Panc1 (cell line): ENCODE measurements at regions not wholly inside any gene's neighbourhood (a gene's known extent, or its start where the extent isn't known, plus 50 kb on each side); places are given as distances from the start of the nearest gene placed in this dataset.

Experiments
- ATAC-seq: fragments of 200-7000 bp; cut with Tn5 transposase; 2 replicates; pipeline ENCODE4 v1.9.1; 2020; ENCODE audit warnings: mild to moderate bottlenecking, moderate library complexity
- BruUV-seq: library from RNA; stranded (reverse); fragments of 400-500 nt; replicated peaks from 2 replicates; lab custom pipeline; 2021; lab: Mats Ljungman, UMichigan
- CTCF ChIA-PET: fragments of 300-600 bp; sonication (Branson Sonifier 250); formaldehyde crosslinking; loops from one replicate; lab custom pipeline; 2022; ENCODE audit warnings: antibody characterized with exemption; lab: Charles Lee
- POLR2A ChIA-PET: fragments of 300-600 bp; sonication (Branson Sonifier 250); formaldehyde crosslinking; loops from one replicate; lab custom pipeline; 2022; ENCODE audit warnings: antibody characterized with exemption; lab: Charles Lee
- DNase-seq: peaks from one replicate; pipeline ENCODE4 v3.0.0-alpha.2; 2010; ENCODE audit warnings: low read depth, low spot score
- H3K27ac ChIP-seq: 2 replicates; pipeline ENCODE4 v1.5.1; 2011; ENCODE audit warnings: mild to moderate bottlenecking, low read length, inconsistent platforms
- H3K27me3 ChIP-seq: fragments of 200-500 bp; sonication (Bioruptor generic); 2 replicates; pipeline ENCODE4 v1.6.0; 2014; ENCODE audit warnings: low read length, inconsistent platforms; ENCODE audit not compliant: control insufficient read depth, insufficient read depth
- H3K36me3 ChIP-seq: fragments of 200-500 bp; sonication (Bioruptor generic); 2 replicates; pipeline ENCODE4 v1.5.1; 2014; ENCODE audit warnings: inconsistent platforms, mild to moderate bottlenecking, low read length, moderate library complexity; ENCODE audit not compliant: control insufficient read depth, insufficient read depth
- H3K4me1 ChIP-seq: 2 replicates; pipeline ENCODE4 v1.5.1; 2011; ENCODE audit warnings: inconsistent platforms, mild to moderate bottlenecking, low read length, moderate library complexity; ENCODE audit not compliant: control insufficient read depth, insufficient read depth
- H3K4me3 ChIP-seq, 2 experiments: 2 replicates each; pipeline ENCODE4 v1.5.1; 2011 to 2012; ENCODE audit warnings: low read depth in 2 of 2, low read length in 2 of 2, mild to moderate bottlenecking in 2 of 2, inconsistent platforms in 1 of 2, moderate library complexity in 1 of 2
- H3K9me3 ChIP-seq: fragments of 200-500 bp; sonication (Bioruptor generic); 2 replicates; pipeline ENCODE4 v1.5.1; 2014; ENCODE audit warnings: low read depth, mild to moderate bottlenecking, inconsistent platforms, low read length, moderate library complexity; ENCODE audit not compliant: control insufficient read depth, insufficient read depth
- POLR2AphosphoS5 ChIP-seq: IDR thresholded peaks from 2 replicates; pipeline ENCODE4 v1.6.1; 2012; ENCODE audit warnings: mild to moderate bottlenecking, low read depth, low read length, moderate library complexity
- SIN3A ChIP-seq: IDR thresholded peaks from 2 replicates; pipeline ENCODE4 v1.6.1; 2012; ENCODE audit warnings: low read depth, mild to moderate bottlenecking, low read length, moderate library complexity, borderline replicate concordance; ENCODE audit not compliant: insufficient read depth
- TCF7L2 ChIP-seq: IDR thresholded peaks from 2 replicates; pipeline ENCODE4 v1.6.1; 2011; ENCODE audit warnings: mild to moderate bottlenecking, low read depth, low read length, inconsistent platforms
- in situ Hi-C: cut with HindIII; loops from 2 replicates; pipeline ENCODE4 v1.10.0; 2016; ENCODE audit warnings: low sequenced_read_pairs, low pct_unique_long_range_greater_than_20kb
- intact Hi-C: fragments of 100-400 bp; cut with micrococcal nuclease; formaldehyde crosslinking; loops from one replicate; pipeline ENCODE4 v1.10.0; 2022; ENCODE audit not compliant: unreplicated experiment
- TF ChIP-seq, protein P1 (sequence below): fragments of 450-650 bp; IDR thresholded peaks from 2 replicates; pipeline ENCODE4 v1.5.1; 2017; ENCODE audit warnings: mild to moderate bottlenecking
- TF ChIP-seq, protein P2 (sequence below), 2 experiments: IDR thresholded peaks; 2 replicates each; pipeline ENCODE4 v1.6.1; 2011 to 2012; ENCODE audit warnings: low read depth in 2 of 2, control low read depth in 1 of 2, low read length in 1 of 2, mild to moderate bottlenecking in 1 of 2, moderate library complexity in 1 of 2; ENCODE audit not compliant: insufficient read depth in 1 of 2

DNA sequence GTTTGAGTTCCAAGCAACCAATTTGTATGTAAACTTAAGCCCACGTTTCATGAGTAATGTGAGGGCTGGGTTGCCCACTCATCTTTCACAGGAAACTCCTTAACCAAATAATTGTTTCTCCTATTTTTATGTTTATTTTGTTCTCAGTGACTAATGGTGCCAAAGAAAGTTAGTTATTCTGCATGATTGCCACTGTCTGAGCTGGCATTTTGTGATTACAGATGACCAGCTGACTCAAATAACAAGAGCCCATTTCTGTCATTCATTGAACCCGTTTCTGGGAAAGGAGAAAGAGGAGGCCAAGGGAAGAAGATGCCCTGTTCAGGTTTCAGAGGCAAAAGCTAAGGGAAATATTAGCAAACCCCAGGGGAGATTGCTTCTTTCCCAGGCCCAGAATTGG, 186.9 kb upstream of the MYO3A start:
- Histone ChIP-seq H3K4me3 (no peak overlapping the region), H3K4me1 (no peaks in the 10 kb centered on the region), H3K27me3 (no peaks in the 10 kb centered on the region), H3K9me3 (no peaks in the 10 kb centered on the region), H3K36me3 (no peaks in the 10 kb centered on the region), H3K27ac (no peak overlapping the region)
- ATAC-seq = no peak
- TF ChIP-seq, protein P1, sequence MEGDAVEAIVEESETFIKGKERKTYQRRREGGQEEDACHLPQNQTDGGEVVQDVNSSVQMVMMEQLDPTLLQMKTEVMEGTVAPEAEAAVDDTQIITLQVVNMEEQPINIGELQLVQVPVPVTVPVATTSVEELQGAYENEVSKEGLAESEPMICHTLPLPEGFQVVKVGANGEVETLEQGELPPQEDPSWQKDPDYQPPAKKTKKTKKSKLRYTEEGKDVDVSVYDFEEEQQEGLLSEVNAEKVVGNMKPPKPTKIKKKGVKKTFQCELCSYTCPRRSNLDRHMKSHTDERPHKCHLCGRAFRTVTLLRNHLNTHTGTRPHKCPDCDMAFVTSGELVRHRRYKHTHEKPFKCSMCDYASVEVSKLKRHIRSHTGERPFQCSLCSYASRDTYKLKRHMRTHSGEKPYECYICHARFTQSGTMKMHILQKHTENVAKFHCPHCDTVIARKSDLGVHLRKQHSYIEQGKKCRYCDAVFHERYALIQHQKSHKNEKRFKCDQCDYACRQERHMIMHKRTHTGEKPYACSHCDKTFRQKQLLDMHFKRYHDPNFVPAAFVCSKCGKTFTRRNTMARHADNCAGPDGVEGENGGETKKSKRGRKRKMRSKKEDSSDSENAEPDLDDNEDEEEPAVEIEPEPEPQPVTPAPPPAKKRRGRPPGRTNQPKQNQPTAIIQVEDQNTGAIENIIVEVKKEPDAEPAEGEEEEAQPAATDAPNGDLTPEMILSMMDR = no peak
- TF ChIP-seq POLR2AphosphoS5 (no peak), SIN3A (no peak), TCF7L2 (no peak)
- TF ChIP-seq, protein P2, sequence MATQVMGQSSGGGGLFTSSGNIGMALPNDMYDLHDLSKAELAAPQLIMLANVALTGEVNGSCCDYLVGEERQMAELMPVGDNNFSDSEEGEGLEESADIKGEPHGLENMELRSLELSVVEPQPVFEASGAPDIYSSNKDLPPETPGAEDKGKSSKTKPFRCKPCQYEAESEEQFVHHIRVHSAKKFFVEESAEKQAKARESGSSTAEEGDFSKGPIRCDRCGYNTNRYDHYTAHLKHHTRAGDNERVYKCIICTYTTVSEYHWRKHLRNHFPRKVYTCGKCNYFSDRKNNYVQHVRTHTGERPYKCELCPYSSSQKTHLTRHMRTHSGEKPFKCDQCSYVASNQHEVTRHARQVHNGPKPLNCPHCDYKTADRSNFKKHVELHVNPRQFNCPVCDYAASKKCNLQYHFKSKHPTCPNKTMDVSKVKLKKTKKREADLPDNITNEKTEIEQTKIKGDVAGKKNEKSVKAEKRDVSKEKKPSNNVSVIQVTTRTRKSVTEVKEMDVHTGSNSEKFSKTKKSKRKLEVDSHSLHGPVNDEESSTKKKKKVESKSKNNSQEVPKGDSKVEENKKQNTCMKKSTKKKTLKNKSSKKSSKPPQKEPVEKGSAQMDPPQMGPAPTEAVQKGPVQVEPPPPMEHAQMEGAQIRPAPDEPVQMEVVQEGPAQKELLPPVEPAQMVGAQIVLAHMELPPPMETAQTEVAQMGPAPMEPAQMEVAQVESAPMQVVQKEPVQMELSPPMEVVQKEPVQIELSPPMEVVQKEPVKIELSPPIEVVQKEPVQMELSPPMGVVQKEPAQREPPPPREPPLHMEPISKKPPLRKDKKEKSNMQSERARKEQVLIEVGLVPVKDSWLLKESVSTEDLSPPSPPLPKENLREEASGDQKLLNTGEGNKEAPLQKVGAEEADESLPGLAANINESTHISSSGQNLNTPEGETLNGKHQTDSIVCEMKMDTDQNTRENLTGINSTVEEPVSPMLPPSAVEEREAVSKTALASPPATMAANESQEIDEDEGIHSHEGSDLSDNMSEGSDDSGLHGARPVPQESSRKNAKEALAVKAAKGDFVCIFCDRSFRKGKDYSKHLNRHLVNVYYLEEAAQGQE (IDR thresholded peaks at IDR 0.05; ENCODE audit: insufficient read depth in 1 of 2, low read depth in 2 of 2, low read length in 1 of 2) = no peak
- POLR2A ChIA-PET = no interaction called here
- DNase-seq = no peak
- no TSS peak for BruUV-seq
- CTCF ChIA-PET = no interaction called here
- intact Hi-C loops (no loop called here), in situ Hi-C loops (no loop called here)

DNA sequence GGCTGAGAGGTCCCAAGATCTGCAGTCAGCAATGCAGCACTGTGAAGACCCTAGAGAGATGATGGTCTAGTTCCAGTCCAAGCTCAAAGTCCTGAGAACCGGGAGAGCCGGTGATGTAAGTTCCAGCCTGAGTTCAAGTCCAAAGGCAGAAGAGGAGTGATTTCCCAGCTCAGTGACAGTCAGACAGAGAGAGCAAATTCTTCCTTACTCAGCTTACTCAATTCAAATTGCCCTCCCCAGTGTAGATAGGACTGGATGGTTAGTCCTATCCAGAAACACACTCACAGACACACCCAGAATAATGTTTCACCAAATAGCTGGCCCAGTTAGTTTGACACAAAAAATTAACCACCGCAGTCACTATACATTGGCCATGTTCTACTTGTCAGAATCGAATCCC, 185.5 kb upstream of the MYO3A start:
- no TSS peak for BruUV-seq
- in situ Hi-C loops (no loop called here), intact Hi-C loops (no loop called here)
- ATAC-seq (no peak), DNase-seq (no peak)
- Histone ChIP-seq H3K36me3 (no peaks in the 10 kb centered on the region), H3K27ac (no peak overlapping the region), H3K4me1 (no peaks in the 10 kb centered on the region), H3K4me3 (no peak overlapping the region), H3K27me3 (no peaks in the 10 kb centered on the region), H3K9me3 (no peaks in the 10 kb centered on the region)
- ChIA-PET POLR2A (no interaction called here), CTCF (no interaction called here)
- TF ChIP-seq POLR2AphosphoS5 = no peak
- TF ChIP-seq, protein P2 (IDR thresholded peaks at IDR 0.05; ENCODE audit: insufficient read depth in 1 of 2, low read depth in 2 of 2, low read length in 1 of 2) = no peak
- TF ChIP-seq TCF7L2 = no peak
- TF ChIP-seq, protein P1 = no peak
- TF ChIP-seq SIN3A = no peak
